ENCODE measurements at regions not wholly inside any gene's neighbourhood (a gene's known extent, or its start where the extent isn't known, plus 50 kb on each side); places are given as distances from the start of the nearest gene placed in this dataset.
"Not testable (repeated sequence)": the region's sequence is repeated elsewhere in the genome, so short reads cannot be mapped to it uniquely, and the experiment has no call there.

DNA sequence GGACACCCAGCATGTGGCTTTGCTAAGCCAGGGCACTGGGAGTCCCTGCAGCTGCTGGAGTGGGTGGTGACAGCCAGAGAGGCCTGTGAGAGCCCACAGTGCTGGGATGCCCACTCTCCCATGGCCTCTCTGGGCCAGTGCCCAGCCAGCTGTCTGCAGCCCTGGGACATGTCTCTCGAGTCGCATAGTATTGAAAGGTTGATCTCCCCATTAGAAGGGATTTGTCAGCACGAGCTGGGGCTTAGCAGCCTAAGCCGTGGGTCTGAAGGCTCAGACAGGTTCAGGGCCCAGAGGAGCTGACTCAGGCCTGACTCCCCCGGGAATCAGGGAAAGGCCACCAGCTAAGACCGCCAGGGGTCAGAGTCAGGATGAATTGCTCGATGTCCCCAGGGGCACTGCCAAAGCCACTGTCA is 53.5 kb downstream of the FOXD2 start:
- no peak for DNase-seq

GRCh38 chr1:47495176-47495713 is 57.4 kb downstream of the FOXD2 start:
- DNase-seq: no peak

- DNase-seq: no peak
Observed at GRCh38 chr1:47498551-47498950, 60.7 kb downstream of the FOXD2 start.

DNA sequence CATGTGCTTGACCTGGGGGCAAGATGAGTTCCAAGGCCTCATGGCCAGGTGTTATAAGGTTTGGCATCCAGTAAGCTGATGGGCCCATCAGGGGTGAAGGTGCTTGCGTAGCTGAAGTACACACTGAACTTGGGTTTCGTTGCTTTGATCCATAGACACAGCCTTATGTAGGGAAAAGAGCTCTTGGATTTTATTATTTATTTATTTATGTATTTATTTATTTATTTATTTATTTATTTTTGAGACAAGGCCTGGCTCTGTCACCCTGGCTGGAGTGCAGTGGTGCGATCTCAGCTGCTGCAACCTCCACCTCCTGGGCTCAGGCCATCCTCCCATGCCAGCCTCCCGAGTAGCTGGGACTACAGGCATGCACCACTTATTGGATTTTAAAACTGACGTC is 63.2 kb downstream of the FOXD2 start:
- DNase-seq: no peak

DNA sequence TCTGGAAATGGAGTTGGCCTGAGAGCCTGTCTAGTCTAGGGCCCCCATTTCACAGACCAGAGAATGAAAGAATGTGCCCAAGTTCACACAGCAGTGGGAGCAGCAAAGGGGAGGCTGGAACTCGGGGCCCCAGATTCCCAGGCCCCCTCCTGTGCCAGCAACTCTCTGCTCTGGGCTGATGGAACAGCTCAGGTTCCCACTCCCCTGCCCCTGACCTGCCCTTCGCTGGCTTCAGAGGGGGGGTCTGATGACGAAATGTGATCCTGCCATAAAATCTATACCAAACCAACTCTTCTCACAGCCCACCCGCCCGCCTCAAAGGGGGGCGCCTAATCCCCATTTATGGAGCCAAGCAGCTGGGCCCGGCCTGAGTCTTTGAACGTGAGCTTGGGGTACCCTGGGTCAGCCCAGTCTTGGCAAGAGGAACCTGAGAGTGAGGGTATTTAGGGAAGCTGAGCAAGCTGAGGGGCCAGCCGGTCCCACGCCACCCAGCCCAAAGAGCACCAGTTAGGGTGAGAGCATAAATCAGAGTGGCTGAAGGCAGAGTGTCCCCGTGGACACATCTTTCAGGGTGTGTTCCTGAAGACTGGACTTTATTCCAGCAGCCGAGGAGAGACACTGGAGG is 65.0 kb downstream of the FOXD2 start:
- DNase-seq: no peak

DNA sequence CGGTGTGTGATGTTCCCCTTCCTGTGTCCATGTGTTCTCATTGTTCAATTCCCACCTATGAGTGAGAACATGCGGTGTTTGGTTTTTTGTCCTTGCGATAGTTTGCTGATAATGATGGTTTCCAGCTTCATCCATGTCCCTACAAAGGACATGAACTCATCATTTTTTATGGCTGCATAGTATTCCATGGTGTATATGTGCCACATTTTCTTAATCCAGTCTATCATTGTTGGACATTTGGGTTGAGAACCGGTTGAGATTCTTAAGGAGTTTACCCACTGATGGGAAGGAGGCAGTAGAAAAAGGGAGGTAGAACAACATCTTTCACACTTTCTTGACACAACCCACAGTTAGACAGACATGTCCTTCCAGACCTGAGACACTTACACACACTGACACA is 67.0 kb downstream of the FOXD2 start:
- DNase-seq: not testable (repeated sequence)

GRCh38 chr1:47505267-47505666 is 67.4 kb downstream of the FOXD2 start:
- no peak for DNase-seq

DNA sequence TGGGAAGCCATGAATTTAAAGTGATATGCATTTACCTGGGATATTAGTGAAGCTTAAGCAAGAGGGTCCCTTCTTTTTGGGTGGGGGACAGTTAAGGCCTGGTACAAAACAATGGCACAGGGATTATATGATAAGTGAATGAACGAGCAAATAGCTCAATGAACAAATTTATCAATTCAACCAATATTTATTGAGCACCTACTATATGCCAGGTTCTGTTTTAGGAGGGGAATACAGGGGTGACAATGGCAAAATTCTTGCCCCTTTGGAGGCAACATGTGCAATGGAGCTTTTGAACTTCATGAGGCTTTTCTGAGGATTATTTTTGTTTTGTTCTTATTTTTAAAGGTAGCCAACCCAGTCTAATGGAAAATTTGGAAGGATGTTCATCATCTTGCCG is 68.2 kb downstream of the FOXD2 start:
- no peak for DNase-seq

DNA sequence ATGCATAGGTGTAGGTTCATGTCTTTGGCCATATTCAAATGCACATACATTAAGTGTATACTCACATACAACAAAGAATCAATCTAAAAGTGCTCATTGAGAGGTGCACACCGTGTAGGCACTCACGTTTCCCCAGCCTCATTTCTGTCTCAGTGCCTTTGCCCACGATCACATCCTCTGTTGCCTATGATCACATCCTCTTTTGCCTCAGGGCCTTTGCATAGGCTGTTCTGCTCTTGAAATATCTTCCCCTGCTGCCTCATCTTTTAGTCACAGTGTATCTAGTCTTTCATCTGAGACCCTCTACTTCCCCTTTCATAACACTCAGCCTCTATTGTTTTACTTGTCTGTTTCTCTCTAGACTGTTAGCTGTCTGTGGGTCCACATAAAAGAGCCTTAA is 69.3 kb downstream of the FOXD2 start:
- no peak for DNase-seq

DNA sequence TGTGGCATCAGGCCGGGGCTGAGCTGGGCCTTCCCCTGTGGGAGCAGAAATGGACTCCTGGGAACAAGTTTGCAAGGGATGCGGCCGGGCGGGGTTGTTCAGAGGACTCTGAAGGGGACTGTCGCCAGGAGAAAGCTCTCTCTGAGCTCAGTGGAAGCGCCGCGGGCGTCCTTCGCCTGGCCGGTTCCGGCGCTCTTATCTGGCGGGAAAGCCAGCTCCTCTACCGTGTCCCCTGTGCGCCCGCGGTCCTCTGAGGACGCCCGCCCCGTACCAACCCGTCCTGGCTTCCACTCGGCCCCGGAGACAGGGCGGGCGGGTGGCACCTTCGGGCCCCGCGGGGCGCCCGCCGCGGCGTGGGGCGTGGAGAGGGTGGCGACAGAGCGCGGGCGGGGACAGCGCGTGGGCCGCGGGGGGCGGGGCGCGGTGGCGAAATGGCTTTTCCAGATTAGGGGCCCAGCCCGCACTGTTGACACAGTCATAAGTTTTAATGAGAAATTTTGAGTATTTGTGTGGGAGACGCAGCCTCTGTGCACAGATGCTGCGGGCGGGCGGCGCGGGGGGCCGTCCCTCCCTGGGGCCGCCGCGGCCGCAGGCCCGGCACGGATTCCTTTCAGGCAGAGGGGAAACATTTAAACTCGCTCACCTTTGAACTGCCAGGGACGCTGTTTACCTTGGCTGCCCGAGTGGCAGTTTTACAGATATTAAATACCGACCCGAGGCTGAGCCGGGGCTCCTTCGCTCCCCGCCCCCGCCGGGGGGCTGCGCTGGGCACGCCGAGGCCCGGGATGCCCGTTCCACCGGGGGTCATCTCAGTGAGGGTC is 70.2 kb downstream of the FOXD2 start:
- peak; percentile 30 for DNase-seq

GRCh38 chr1:47508702-47509431 is 71.0 kb downstream of the FOXD2 start:
- DNase-seq: peak; percentile 39

DNA sequence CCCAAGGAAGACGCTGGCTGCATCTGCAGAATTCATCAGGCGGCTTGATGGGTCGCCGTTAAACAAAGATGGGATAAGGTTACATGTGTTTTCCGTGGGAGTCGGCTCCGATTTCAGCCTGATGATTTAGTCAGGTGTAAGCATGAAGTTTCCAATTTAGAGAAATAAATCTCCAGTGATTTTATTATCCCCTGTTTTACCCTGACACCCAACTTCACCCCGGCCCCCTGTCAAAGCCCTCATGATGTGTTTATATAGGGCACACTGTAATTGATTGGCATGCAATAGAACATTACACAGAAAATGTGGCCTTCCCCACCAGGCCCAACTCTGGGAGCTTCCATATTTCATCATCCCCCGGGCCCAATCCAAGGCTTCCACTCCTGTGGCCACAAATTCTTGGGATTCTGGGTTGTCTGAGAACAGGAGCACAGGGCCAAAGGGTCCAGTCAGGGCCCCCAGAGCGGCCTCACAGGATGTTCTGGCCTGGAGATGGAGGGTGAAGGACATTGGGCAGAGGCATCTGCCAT is 72.5 kb downstream of the FOXD2 start:
- DNase-seq: no peak

DNA sequence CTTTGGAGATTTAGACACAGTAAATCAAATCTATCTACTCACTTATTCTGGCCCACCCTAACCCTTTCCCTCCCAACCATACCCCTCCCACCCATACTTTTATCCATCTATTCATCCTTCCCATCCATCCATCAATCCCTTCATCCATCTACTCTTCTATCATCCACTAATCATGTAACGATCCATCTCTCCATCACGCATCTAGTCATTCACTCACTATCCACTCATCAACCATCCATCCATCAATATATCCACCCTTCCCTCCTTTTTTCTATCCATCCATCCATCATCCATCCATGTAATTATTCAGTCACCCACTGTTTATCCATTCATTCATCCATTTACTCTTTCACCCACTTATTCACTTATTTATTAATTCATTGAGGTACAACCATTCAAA is 74.0 kb downstream of the FOXD2 start:
- no peak for DNase-seq

DNA sequence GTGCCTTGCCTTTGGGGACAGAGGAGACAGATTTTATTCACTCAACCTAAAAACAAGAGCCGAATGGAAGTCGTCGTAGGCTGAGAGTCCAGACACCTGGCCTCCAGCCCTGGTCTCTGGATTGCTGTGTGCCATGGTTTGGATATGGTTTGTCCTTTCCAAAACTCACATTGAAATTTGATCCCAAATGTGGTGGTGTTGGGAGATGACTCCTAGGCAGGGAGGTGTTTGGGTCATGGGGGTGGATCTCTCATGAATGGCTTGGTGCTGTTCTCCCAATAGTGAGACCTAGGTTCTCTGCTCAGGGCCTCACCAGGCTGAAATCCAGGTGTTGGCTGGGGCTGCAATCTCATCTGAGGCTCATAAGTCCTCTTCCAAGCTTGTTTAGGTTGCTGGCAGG is 75.5 kb downstream of the FOXD2 start:
- DNase-seq: no peak

GRCh38 chr1:47514229-47514628 is 76.4 kb downstream of the FOXD2 start:
- no peak for DNase-seq

DNA sequence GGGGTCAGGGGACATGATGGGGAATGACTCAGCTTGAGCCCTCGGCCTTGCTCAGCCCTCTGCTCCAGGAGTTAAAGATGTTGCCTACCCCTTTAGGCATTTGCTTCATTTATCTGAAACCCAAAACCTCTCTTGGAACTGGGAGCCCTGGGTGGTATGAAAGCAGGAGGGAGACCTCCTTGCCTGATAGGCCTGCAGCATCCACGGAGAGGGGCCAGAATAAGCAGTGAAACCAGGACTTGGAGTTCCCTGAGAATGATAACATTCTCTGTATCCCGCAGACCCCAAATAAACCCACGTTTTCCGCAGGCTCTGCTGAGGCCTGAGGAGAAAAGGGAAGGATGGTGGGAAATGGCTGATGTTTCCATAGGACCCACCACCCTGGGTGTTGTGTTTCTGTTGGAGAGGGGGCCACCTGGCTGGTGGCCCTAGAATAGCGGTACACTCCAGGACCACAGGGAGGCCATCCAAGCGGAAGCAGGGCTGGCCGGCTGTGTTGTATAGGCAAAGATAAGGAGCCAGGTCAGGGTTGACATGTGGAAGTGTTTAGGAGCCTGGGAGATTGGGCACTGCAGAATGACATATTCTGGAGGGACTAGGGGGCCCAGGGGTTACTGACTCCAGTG is 77.4 kb downstream of the FOXD2 start:
- DNase-seq: no peak

- no peak for DNase-seq
Observed at GRCh38 chr1:47517946-47518345, 80.1 kb downstream of the FOXD2 start.

- DNase-seq: no peak
Observed at GRCh38 chr1:47519491-47519890, 81.6 kb downstream of the FOXD2 start.

- no peak for DNase-seq
Observed at GRCh38 chr1:47519971-47520370, 82.1 kb downstream of the FOXD2 start.

DNA sequence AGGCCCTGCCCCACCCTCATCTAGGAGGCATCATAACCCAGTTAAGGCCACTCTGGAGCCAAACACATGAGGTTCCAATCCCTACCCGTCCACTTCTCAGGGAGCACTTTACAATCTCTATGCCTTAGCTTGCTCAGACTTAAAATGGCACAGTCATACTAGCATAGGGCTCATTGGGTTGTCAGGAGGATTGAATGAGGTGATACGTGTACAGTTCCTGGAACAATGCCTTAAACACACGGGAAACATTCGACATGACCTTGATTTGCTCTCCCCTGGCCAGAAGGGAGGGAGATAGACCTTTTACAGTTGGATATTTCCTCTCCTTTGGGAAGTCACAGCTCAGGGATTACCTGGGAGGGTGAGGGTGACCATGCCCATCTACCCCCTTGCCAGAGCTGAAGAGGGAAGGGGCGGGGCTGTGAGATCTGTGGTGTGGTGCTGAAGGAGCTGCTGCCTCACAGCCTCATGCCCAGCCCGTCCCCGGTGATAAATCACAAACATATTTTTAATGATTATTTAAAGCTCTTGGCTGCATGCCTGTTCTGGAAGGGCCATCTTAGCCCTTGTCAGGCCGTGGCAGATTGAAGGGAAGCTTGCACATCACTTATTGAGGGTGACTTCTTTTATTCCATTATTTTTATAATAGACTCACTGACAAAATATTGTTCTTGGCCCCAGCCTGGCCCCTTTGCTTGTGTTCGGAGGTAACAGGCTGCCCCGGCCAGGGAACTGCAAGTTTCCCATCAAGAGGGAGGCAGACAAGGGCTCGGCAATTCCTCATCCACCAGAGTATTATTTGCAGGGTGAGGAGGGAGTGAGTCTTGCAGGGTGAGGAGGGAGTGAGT is 83.4 kb downstream of the FOXD2 start:
- no peak for DNase-seq

DNA sequence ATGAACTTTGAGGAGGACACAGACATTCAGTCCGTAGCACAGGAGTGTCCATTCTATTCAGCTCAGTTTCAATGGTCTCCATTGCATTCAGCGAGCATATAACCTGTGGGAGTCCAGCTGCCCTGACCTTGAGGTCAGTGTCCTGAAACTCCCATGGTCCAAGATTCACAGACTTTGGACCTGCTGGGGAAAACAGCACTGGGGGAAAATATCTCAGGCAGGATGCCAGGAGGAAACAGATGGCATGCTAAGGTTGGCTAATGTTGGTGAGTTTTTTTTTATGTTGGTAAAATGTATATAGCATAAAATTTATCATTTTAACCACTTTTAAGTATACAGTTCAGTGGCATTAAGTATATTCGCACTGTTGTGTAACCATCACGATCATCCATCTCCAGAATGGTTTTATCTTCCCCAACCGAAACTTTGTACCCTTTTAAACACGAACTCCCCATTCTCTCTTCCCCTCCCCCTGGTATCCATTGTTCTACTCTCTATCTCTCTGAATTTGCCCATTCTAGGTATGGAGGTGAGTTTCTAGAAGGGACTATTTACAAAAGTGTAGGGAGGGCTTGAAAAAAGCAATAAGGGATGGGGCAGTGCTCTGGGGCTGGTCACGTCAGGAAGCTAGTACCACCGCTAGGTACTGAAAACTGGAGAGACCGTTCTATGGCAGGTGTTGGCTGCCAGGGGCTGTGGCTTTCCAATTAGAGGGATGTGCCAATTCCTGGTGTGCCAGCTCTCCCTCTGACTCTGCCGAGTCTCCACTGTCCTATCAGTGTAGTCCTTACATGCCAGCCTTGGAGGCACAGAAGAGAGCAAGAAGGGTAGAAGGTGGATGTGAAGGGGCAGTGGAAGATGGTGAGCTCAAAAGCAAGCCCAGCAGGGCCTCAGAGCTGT is 85.3 kb downstream of the FOXD2 start:
- DNase-seq: no peak
